LNCAP (cell line): ENCODE measurements at regions not wholly inside any gene's neighbourhood (a gene's known extent, or its start where the extent isn't known, plus 50 kb on each side); places are given as distances from the start of the nearest gene placed in this dataset.

Experiments
- TF ChIP-seq, protein P1 (sequence below): fragments of 450-650 bp; IDR thresholded peaks from 2 replicates; pipeline ENCODE4 v1.5.1; 2017; ENCODE audit warnings: mild to moderate bottlenecking

GRCh38 chr4:111712093-111712677 lies 433.1 kb upstream of the FAM241A start:
- TF ChIP-seq, protein P1, sequence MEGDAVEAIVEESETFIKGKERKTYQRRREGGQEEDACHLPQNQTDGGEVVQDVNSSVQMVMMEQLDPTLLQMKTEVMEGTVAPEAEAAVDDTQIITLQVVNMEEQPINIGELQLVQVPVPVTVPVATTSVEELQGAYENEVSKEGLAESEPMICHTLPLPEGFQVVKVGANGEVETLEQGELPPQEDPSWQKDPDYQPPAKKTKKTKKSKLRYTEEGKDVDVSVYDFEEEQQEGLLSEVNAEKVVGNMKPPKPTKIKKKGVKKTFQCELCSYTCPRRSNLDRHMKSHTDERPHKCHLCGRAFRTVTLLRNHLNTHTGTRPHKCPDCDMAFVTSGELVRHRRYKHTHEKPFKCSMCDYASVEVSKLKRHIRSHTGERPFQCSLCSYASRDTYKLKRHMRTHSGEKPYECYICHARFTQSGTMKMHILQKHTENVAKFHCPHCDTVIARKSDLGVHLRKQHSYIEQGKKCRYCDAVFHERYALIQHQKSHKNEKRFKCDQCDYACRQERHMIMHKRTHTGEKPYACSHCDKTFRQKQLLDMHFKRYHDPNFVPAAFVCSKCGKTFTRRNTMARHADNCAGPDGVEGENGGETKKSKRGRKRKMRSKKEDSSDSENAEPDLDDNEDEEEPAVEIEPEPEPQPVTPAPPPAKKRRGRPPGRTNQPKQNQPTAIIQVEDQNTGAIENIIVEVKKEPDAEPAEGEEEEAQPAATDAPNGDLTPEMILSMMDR, result no peak

GRCh38 chr4:111713276-111713675 lies 432.0 kb upstream of the FAM241A start:
- TF ChIP-seq, protein P1, result no peak

GRCh38 chr4:111717921-111718320 lies 427.3 kb upstream of the FAM241A start:
- TF ChIP-seq, protein P1, result no peak

- TF ChIP-seq, protein P1, result no peak
These were observed 426.3 kb upstream of the FAM241A start for GRCh38 chr4:111718763-111719559.

GRCh38 chr4:111720866-111721265 lies 424.4 kb upstream of the FAM241A start:
- TF ChIP-seq, protein P1, result no peak

GRCh38 chr4:111722213-111722720 lies 423.0 kb upstream of the FAM241A start:
- TF ChIP-seq, protein P1, result no peak

GRCh38 chr4:111736516-111736915 lies 408.7 kb upstream of the FAM241A start:
- TF ChIP-seq, protein P1, result no peak
